HEK293 (cell line): ENCODE measurements at regions not wholly inside any gene's neighbourhood (a gene's known extent, or its start where the extent isn't known, plus 50 kb on each side); places are given as distances from the start of the nearest gene placed in this dataset.
"Not testable (repeated sequence)": the region's sequence is repeated elsewhere in the genome, so short reads cannot be mapped to it uniquely, and the experiment has no call there.

Experiments
- CTCF ChIA-PET: fragments of 350-600 bp; formaldehyde crosslinking; extraction: SDS; loops from one replicate; lab custom pipeline; 2021; ENCODE audit warnings: antibody characterized with exemption; lab: Yijun Ruan, JAX
- POLR2A ChIA-PET: fragments of 300-600 bp; formaldehyde crosslinking; extraction: SDS; loops from one replicate; lab custom pipeline; 2020; ENCODE audit warnings: antibody characterized with exemption, inconsistent platforms; lab: Yijun Ruan, JAX
- H3K27ac ChIP-seq: fragments of 200-500 bp; sonication (Bioruptor generic); 2 replicates; pipeline ENCODE4 v1.5.1; 2014; ENCODE audit warnings: low read depth, low read length, control low read depth, inconsistent platforms; ENCODE audit errors: extremely low read depth
- H3K36me3 ChIP-seq, 2 experiments: fragments of 200-500 bp in 1 of 2; sonication (Bioruptor generic) in 1 of 2; 1 replicate in 1 of 2; 2 replicates in 1 of 2; pipeline ENCODE4 v1.5.1; 2014 to 2017; ENCODE audit warnings: inconsistent platforms in 2 of 2, low read length in 2 of 2; ENCODE audit not compliant: control insufficient read depth in 2 of 2, insufficient read depth in 1 of 2
- H3K4me1 ChIP-seq: fragments of 200-500 bp; sonication (Bioruptor generic); 2 replicates; pipeline ENCODE4 v1.5.1; 2014; ENCODE audit warnings: mild to moderate bottlenecking, low read length, inconsistent platforms; ENCODE audit not compliant: control insufficient read depth, insufficient read depth
- H3K4me3 ChIP-seq: 2 replicates; pipeline ENCODE4 v1.5.1; 2011; ENCODE audit warnings: low read depth, mild to moderate bottlenecking, control low read depth, low read length, moderate library complexity
- H3K9me3 ChIP-seq: fragments of 200-500 bp; sonication (Bioruptor generic); 2 replicates; pipeline ENCODE4 v1.5.1; 2014; ENCODE audit warnings: low read depth, low read length, inconsistent platforms; ENCODE audit not compliant: control insufficient read depth, insufficient read depth
- GLI2 ChIP-seq: fragments of 450-650 bp; formaldehyde crosslinking; IDR thresholded peaks from 2 replicates; pipeline ENCODE4; 2017; ENCODE audit warnings: missing biosample characterization, missing genetic modification characterization, low read depth, borderline replicate concordance
- MEIS1 ChIP-seq: sonication (generic); formaldehyde crosslinking; IDR thresholded peaks from 2 replicates; pipeline ENCODE4 v1.8.1; 2022; ENCODE audit warnings: missing genetic modification reagents, mild to moderate bottlenecking, borderline replicate concordance
- PATZ1 ChIP-seq: fragments of 450-650 bp; formaldehyde crosslinking; IDR thresholded peaks from 2 replicates; pipeline ENCODE4 v1.5.1; 2016; ENCODE audit warnings: missing biosample characterization, missing genetic modification characterization
- REST ChIP-seq: fragments of 450-650 bp; formaldehyde crosslinking; IDR thresholded peaks from 2 replicates; pipeline ENCODE4 v1.5.1; 2016; ENCODE audit warnings: missing biosample characterization, missing genetic modification characterization
- SCRT2 ChIP-seq: fragments of 450-650 bp; formaldehyde crosslinking; IDR thresholded peaks from 2 replicates; pipeline ENCODE4 v1.5.1; 2016; ENCODE audit warnings: missing biosample characterization, missing genetic modification characterization
- SP3 ChIP-seq: fragments of 450-650 bp; formaldehyde crosslinking; IDR thresholded peaks from 2 replicates; pipeline ENCODE4 v1.5.1; 2016; ENCODE audit warnings: missing biosample characterization, missing genetic modification characterization
- TCF7L2 ChIP-seq: IDR thresholded peaks from 2 replicates; pipeline ENCODE4 v1.6.1; 2011; ENCODE audit warnings: low read depth, mild to moderate bottlenecking, inconsistent platforms, low read length, moderate library complexity, borderline replicate concordance
- ZNF146 ChIP-seq: fragments of 450-650 bp; formaldehyde crosslinking; IDR thresholded peaks from 2 replicates; pipeline ENCODE4 v1.5.1; 2016; ENCODE audit warnings: missing biosample characterization, missing genetic modification characterization
- ZNF157 ChIP-seq: fragments of 450-650 bp; formaldehyde crosslinking; IDR thresholded peaks from 2 replicates; pipeline ENCODE4 v1.5.1; 2016; ENCODE audit warnings: missing biosample characterization, missing genetic modification characterization
- ZNF202 ChIP-seq: fragments of 450-650 bp; formaldehyde crosslinking; IDR thresholded peaks from 2 replicates; pipeline ENCODE4 v1.5.1; 2016; ENCODE audit warnings: missing biosample characterization, missing genetic modification characterization, borderline replicate concordance
- ZNF280D ChIP-seq: fragments of 450-650 bp; formaldehyde crosslinking; IDR thresholded peaks from 2 replicates; pipeline ENCODE4 v1.5.1; 2016; ENCODE audit warnings: missing biosample characterization, missing genetic modification characterization
- ZNF473 ChIP-seq: fragments of 450-650 bp; formaldehyde crosslinking; IDR thresholded peaks from 2 replicates; pipeline ENCODE4 v1.5.1; 2017; ENCODE audit warnings: missing biosample characterization, missing genetic modification characterization
- ZNF621 ChIP-seq: fragments of 450-650 bp; formaldehyde crosslinking; IDR thresholded peaks from 2 replicates; pipeline ENCODE4 v1.5.1; 2017; ENCODE audit warnings: missing biosample characterization, missing genetic modification characterization
- ZNF664 ChIP-seq: fragments of 450-650 bp; formaldehyde crosslinking; IDR thresholded peaks from 2 replicates; pipeline ENCODE4 v1.5.1; 2016; ENCODE audit warnings: missing biosample characterization, missing genetic modification characterization
- ZNF747 ChIP-seq: fragments of 450-650 bp; formaldehyde crosslinking; IDR thresholded peaks from 2 replicates; pipeline ENCODE4 v1.5.1; 2016; ENCODE audit warnings: missing biosample characterization, missing genetic modification characterization
- ZSCAN16 ChIP-seq: fragments of 450-650 bp; formaldehyde crosslinking; IDR thresholded peaks from 2 replicates; pipeline ENCODE4 v1.5.1; 2016; ENCODE audit warnings: missing biosample characterization, missing genetic modification characterization

GRCh38 chr18:57934375-57934774, 109.7 kb upstream of the NEDD4L start:
- POLR2A ChIA-PET = not testable (repeated sequence)
- peak; percentile 55; the same call in 1 of the 2 replicates for TF ChIP-seq ZNF146 (tag by site-specific recombination)
- TF ChIP-seq, all 188 proteins: peak for 1; not testable (repeated sequence) for 187
- H3K36me3 ChIP-seq, H3K4me1 ChIP-seq, CTCF ChIA-PET, H3K27ac ChIP-seq, H3K9me3 ChIP-seq, H3K4me3 ChIP-seq: not testable (repeated sequence)

GRCh38 chr18:57931038-57931437, 113.0 kb upstream of the NEDD4L start:
- ChIA-PET POLR2A (interaction anchor here (0.6 kb wide), 1 partner anchor 12 kb away, joined by 4 read pairs; no protein-coding TSS in a partner anchor), CTCF (no interaction called here)
- TF ChIP-seq TCF7L2 (no peak), ZNF202 (tag by site-specific recombination) (no peak)

GRCh38 chr18:57930476-57930875, 113.5 kb upstream of the NEDD4L start:
- H3K36me3 ChIP-seq = no peaks in the 10 kb centered on the region; a peak in 1 of 3 replicates
- no peak overlapping the region for H3K27ac ChIP-seq
- no peak for TF ChIP-seq ZNF280D (tag by site-specific recombination)
- TF ChIP-seq ZNF621 (tag by site-specific recombination) = no peak
- no peak for TF ChIP-seq SP3
- no peaks in the 10 kb centered on the region for H3K9me3 ChIP-seq
- H3K4me3 ChIP-seq = no peak overlapping the region
- POLR2A ChIA-PET = no interaction called here
- CTCF ChIA-PET = interaction anchor here (0.7 kb wide), 1 partner anchor 18 kb away, joined by 3 read pairs; no protein-coding TSS in a partner anchor
- no peaks in the 10 kb centered on the region for H3K4me1 ChIP-seq

More at GRCh38 chr18:57931038-57931437, 113.0 kb upstream of the NEDD4L start:
- Histone ChIP-seq H3K4me3 (no peak overlapping the region), H3K4me1 (no peaks in the 10 kb centered on the region), H3K9me3 (no peaks in the 10 kb centered on the region), H3K36me3 (no peaks in the 10 kb centered on the region; a peak in 1 of 3 replicates), H3K27ac (no peak overlapping the region)

- Histone ChIP-seq H3K36me3 (no peaks in the 10 kb centered on the region; a peak in 1 of 3 replicates), H3K27ac (no peak overlapping the region), H3K4me1 (no peaks in the 10 kb centered on the region), H3K9me3 (no peaks in the 10 kb centered on the region)
- CTCF ChIA-PET = interaction anchor here (0.7 kb wide), 1 partner anchor 18 kb away, joined by 3 read pairs; no protein-coding TSS in a partner anchor
- TF ChIP-seq ZNF473 (no peak), ZNF157 (no peak)
- TF ChIP-seq, all 188 proteins: peak for 0
- POLR2A ChIA-PET = no interaction called here
- H3K4me3 ChIP-seq = no peak overlapping the region
Observed at GRCh38 chr18:57929922-57930321, 114.1 kb upstream of the NEDD4L start.

- CTCF ChIA-PET = interaction anchor here (0.6 kb wide), 2 partner anchors 31 to 152 kb away, joined by 3 to 5 read pairs; no protein-coding TSS in a partner anchor
- H3K36me3 ChIP-seq = no peaks in the 10 kb centered on the region; a peak in 1 of 3 replicates
- H3K27ac ChIP-seq = no peak overlapping the region
- no peaks in the 10 kb centered on the region for H3K4me1 ChIP-seq
- POLR2A ChIA-PET = no interaction called here
- H3K4me3 ChIP-seq = no peak overlapping the region
- no peaks in the 10 kb centered on the region for H3K9me3 ChIP-seq
- TF ChIP-seq REST (no peak), ZNF747 (no peak), GLI2 (no peak), ZSCAN16 (tag by site-specific recombination) (no peak), MEIS1 (no peak), SCRT2 (tag by site-specific recombination) (no peak), PATZ1 (no peak), ZNF664 (no peak)
Observed at GRCh38 chr18:57928466-57928865, 115.6 kb upstream of the NEDD4L start.
